HG02943 (cell line): ENCODE measurements at regions not wholly inside any gene's neighbourhood (a gene's known extent, or its start where the extent isn't known, plus 50 kb on each side); places are given as distances from the start of the nearest gene placed in this dataset.
"Not testable (repeated sequence)": the region's sequence is repeated elsewhere in the genome, so short reads cannot be mapped to it uniquely, and the experiment has no call there.

Source experiments
- ATAC-seq: cut with Tn5 transposase; IDR thresholded peaks from one replicate; pipeline ENCODE4 v1.9.1; 2021; ENCODE audit warnings: mild to moderate bottlenecking, low read depth, moderate library complexity; ENCODE audit not compliant: unreplicated experiment

GRCh38 chr16:75836347-75837010 is 110.2 kb upstream of the CPHXL start:
- ATAC-seq = no peak

GRCh38 chr16:75837264-75837663 is 111.0 kb upstream of the CPHXL start:
- ATAC-seq = no peak

GRCh38 chr16:75837681-75838080 is 111.4 kb upstream of the CPHXL start:
- no peak for ATAC-seq

GRCh38 chr16:75841517-75841916 is 115.2 kb upstream of the CPHXL start:
- ATAC-seq = no peak

GRCh38 chr16:75847172-75847571 is 120.9 kb upstream of the CPHXL start:
- ATAC-seq = no peak

- ATAC-seq = no peak
Measured at GRCh38 chr16:75854152-75854551, 127.9 kb upstream of the CPHXL start.

GRCh38 chr16:75860326-75861053 is 134.2 kb upstream of the CPHXL start:
- ATAC-seq = no peak

- no peak for ATAC-seq
Measured at GRCh38 chr16:75861311-75862097, 135.2 kb upstream of the CPHXL start.

GRCh38 chr16:75862098-75862386 is 135.8 kb upstream of the CPHXL start:
- ATAC-seq = no peak

- no peak for ATAC-seq
Measured at GRCh38 chr16:75864243-75864642, 138.0 kb upstream of the CPHXL start.

GRCh38 chr16:75865736-75866135 is 139.4 kb upstream of the CPHXL start:
- no peak for ATAC-seq

- no peak for ATAC-seq
Measured at GRCh38 chr16:75868636-75869632, 142.6 kb upstream of the CPHXL start.

GRCh38 chr16:75881280-75881679 is 155.0 kb upstream of the CPHXL start:
- ATAC-seq = not testable (repeated sequence)

GRCh38 chr16:75899163-75899562 is 172.9 kb upstream of the CPHXL start:
- no peak for ATAC-seq

GRCh38 chr16:75908331-75909117 is 182.2 kb upstream of the CPHXL start:
- no peak for ATAC-seq

GRCh38 chr16:75909746-75910145 is 183.5 kb upstream of the CPHXL start:
- no peak for ATAC-seq

- no peak for ATAC-seq
Measured at GRCh38 chr16:75911896-75912295, 185.6 kb upstream of the CPHXL start.

- no peak for ATAC-seq
Measured at GRCh38 chr16:75913958-75914357, 187.7 kb upstream of the CPHXL start.

GRCh38 chr16:75916451-75916850 is 190.2 kb upstream of the CPHXL start:
- ATAC-seq = no peak

- ATAC-seq = no peak
Measured at GRCh38 chr16:75918109-75918508, 191.8 kb upstream of the CPHXL start.
